Nephron (organoid): ENCODE measurements at regions not wholly inside any gene's neighbourhood (a gene's known extent, or its start where the extent isn't known, plus 50 kb on each side); places are given as distances from the start of the nearest gene placed in this dataset.

ENCODE experiments used
- H3K27ac Mint-ChIP-seq, 3 experiments: 2 replicates each; pipeline ENCODE4 v1.8.0; 2020; ENCODE audit warnings: mixed read lengths in 3 of 3, mild to moderate bottlenecking in 2 of 3, moderate library complexity in 1 of 3
- H3K27me3 Mint-ChIP-seq: 2 replicates; pipeline ENCODE4 v1.8.0; 2021; ENCODE audit warnings: low read depth, mild to moderate bottlenecking, moderate library complexity, mixed read lengths
- H3K36me3 Mint-ChIP-seq: 2 replicates; pipeline ENCODE4 v1.8.0; 2020; ENCODE audit warnings: low read depth, mixed read lengths
- H3K4me1 Mint-ChIP-seq: 2 replicates; pipeline ENCODE4 v1.8.0; 2020; ENCODE audit warnings: mixed read lengths
- H3K4me3 Mint-ChIP-seq, 3 experiments: 2 replicates each; pipeline ENCODE4 v1.8.0; 2020; ENCODE audit warnings: mild to moderate bottlenecking in 3 of 3, mixed read lengths in 3 of 3, moderate library complexity in 2 of 3
- H3K9me3 Mint-ChIP-seq: 2 replicates; pipeline ENCODE4 v1.8.0; 2020; ENCODE audit warnings: mixed read lengths
- TF ChIP-seq, protein P1 (sequence below), 3 experiments: fragments of 200-600 bp; sonication (generic); IDR thresholded peaks; one replicate each; pipeline ENCODE4 v1.5.0; 2021; ENCODE audit warnings: antibody characterized with exemption in 3 of 3; ENCODE audit not compliant: unreplicated experiment in 3 of 3

DNA sequence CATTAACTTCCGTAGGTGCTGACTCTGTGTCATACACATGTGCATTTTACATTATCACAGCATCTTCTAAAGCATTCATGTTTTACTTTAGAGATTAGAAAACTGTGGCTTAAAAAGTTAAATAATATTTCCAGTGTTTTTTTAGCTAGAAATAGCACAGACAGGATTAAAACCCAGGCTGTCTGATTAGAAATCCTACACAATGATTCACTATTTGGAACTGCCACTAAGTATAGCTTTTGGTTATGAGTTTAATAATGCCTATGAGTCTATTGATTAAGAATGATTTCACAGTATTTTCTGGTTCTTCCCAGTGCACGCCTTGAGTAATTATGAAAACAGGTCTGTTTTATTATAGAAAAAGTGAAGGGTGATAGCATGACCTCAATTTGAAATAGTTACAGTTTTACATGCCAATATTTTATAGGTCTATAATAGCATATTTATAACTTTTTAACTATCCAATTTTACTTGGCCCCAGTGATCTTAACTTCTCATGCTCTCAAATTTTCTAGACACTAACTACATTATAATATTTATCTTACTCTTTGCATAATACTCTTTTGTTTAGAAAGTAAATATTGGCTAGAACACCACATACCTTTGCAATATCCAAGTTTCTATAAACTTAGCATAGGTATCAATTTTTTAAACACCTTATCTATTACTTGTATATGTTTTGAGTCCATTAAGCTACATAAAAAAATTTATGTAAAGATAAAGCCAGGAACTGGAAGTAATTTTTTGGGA, 313.2 kb downstream of the RND3 start:
- H3K27ac Mint-ChIP-seq: no peak overlapping the region
- H3K4me1 Mint-ChIP-seq: peaks cover 16% of the 10 kb centered on the region
- TF ChIP-seq, protein P1, sequence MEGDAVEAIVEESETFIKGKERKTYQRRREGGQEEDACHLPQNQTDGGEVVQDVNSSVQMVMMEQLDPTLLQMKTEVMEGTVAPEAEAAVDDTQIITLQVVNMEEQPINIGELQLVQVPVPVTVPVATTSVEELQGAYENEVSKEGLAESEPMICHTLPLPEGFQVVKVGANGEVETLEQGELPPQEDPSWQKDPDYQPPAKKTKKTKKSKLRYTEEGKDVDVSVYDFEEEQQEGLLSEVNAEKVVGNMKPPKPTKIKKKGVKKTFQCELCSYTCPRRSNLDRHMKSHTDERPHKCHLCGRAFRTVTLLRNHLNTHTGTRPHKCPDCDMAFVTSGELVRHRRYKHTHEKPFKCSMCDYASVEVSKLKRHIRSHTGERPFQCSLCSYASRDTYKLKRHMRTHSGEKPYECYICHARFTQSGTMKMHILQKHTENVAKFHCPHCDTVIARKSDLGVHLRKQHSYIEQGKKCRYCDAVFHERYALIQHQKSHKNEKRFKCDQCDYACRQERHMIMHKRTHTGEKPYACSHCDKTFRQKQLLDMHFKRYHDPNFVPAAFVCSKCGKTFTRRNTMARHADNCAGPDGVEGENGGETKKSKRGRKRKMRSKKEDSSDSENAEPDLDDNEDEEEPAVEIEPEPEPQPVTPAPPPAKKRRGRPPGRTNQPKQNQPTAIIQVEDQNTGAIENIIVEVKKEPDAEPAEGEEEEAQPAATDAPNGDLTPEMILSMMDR (IDR thresholded peaks at IDR 0.05; ENCODE audit: unreplicated experiment in 3 of 3): no peak
- no peak overlapping the region for H3K4me3 Mint-ChIP-seq
- H3K36me3 Mint-ChIP-seq: no peaks in the 10 kb centered on the region
- H3K27me3 Mint-ChIP-seq: no peaks in the 10 kb centered on the region
- peaks cover 6% of the 10 kb centered on the region for H3K9me3 Mint-ChIP-seq

DNA sequence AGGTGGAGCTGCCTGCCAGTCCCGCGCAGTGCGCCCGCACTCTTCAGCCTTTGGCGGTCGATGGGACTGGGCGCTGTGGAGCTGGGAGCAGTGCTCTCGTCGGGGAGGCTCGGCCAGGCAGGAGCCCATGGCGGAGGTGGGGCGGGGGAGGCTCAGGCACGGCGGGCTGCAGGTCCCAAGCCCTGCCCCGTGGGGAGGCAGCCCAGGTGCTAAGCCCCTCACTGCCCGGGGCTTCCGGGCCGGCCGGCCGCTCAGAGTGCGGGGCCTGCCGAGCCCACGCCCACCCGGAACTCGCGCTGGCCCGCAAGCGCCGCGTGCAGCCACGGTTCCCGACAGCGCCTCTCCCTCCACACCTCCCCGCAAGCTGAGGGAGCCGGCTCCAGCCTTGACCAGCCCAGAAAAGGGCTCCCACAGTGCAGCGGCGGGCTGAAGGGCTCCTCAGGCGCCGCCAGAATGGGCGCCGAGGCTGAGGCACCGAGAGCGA, 316.4 kb downstream of the RND3 start:
- H3K27me3 Mint-ChIP-seq: no peaks in the 10 kb centered on the region
- H3K36me3 Mint-ChIP-seq: no peaks in the 10 kb centered on the region
- peaks cover 28% of the 10 kb centered on the region for H3K4me1 Mint-ChIP-seq
- H3K4me3 Mint-ChIP-seq: no peak overlapping the region
- no peaks in the 10 kb centered on the region for H3K9me3 Mint-ChIP-seq
- H3K27ac Mint-ChIP-seq: no peak overlapping the region
- TF ChIP-seq, protein P1 (IDR thresholded peaks at IDR 0.05; ENCODE audit: unreplicated experiment in 3 of 3): no peak

DNA sequence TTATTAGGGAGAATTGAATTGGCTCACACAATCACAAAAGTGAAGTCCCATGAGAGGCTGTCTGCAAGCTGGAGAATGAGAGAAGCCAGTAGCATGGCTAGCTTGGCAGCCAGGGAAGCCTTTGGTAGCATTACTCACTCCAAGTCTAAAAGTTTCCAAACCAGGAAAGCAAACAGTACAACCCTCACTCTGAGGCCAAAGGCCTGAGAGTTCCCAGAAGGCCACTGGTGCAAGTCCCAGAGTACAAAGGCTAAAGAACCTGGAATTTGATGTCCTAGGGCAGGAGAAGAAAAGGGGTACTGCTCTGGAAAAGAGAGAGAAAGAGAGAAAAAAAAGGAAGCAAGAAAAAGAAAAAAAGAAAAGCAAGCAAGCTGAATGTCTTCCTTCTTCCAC, 318.2 kb downstream of the RND3 start:
- Mint-ChIP-seq H3K9me3 (no peaks in the 10 kb centered on the region), H3K36me3 (no peaks in the 10 kb centered on the region), H3K4me3 (no peak overlapping the region), H3K27me3 (no peaks in the 10 kb centered on the region), H3K27ac (no peak overlapping the region), H3K4me1 (peaks cover 35% of the 10 kb centered on the region)
- TF ChIP-seq, protein P1 (IDR thresholded peaks at IDR 0.05; ENCODE audit: unreplicated experiment in 3 of 3): no peak

DNA sequence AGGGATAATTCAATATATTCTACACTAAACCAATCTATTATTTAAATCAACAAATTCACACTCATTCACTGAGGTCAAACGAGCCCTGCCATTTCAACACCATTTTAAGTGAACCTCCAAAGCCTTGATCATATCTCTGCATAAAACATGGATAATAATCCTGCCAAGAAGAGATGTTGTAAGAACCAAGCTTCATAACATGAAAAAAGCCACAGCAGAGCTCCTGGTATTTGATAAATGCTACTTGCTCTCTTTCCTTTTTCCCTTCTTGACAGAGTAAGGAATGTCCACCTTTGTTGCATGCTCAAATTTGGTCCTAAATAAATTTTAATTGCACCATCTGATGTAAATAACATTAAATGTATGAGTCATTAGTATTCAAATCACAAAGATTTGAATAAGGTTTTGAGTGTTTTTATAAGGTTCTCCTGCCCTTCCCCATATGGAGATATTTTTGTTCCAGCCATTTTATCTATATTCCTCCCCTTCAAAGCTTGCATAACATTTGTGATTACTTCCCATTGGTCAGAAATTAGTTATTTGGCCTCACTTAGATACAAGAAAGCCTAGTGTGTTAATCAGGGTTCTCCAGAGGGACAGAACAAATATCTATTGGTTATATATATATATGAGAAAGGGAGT, 318.8 kb downstream of the RND3 start:
- Mint-ChIP-seq H3K36me3 (no peaks in the 10 kb centered on the region), H3K4me1 (peaks cover 33% of the 10 kb centered on the region), H3K27me3 (no peaks in the 10 kb centered on the region), H3K9me3 (no peaks in the 10 kb centered on the region), H3K4me3 (no peak overlapping the region), H3K27ac (no peak overlapping the region)
- TF ChIP-seq, protein P1 (IDR thresholded peaks at IDR 0.05; ENCODE audit: unreplicated experiment in 3 of 3): no peak

GRCh38 chr2:150167711-150168110, 319.8 kb downstream of the RND3 start:
- Mint-ChIP-seq H3K27me3 (no peaks in the 10 kb centered on the region), H3K27ac (no peak overlapping the region), H3K4me3 (no peak overlapping the region), H3K36me3 (no peaks in the 10 kb centered on the region), H3K9me3 (no peaks in the 10 kb centered on the region), H3K4me1 (peaks cover 42% of the 10 kb centered on the region)
- TF ChIP-seq, protein P1 (IDR thresholded peaks at IDR 0.05; ENCODE audit: unreplicated experiment in 3 of 3): no peak
